GM23338 (cell line): ENCODE measurements at regions not wholly inside any gene's neighbourhood (a gene's known extent, or its start where the extent isn't known, plus 50 kb on each side); places are given as distances from the start of the nearest gene placed in this dataset.

Experiments used
- CREB1 ChIP-seq: fragments of 250-450 bp; sonication (Bioruptor Pico); IDR thresholded peaks from 2 replicates; pipeline ENCODE4 v1.5.0; 2020; ENCODE audit warnings: low read depth, mild to moderate bottlenecking, moderate library complexity
- EZH2 ChIP-seq: fragments of 200-600 bp; sonication (generic); IDR thresholded peaks from one replicate; pipeline ENCODE4 v1.8.0; 2017; ENCODE audit warnings: antibody characterized with exemption, mild to moderate bottlenecking, low read depth; ENCODE audit not compliant: unreplicated experiment
- EZH2phosphoT487 ChIP-seq: fragments of 200-600 bp; sonication (generic); IDR thresholded peaks from one replicate; pipeline ENCODE4 v1.8.1; 2018; ENCODE audit warnings: antibody characterized with exemption; ENCODE audit not compliant: unreplicated experiment
- JUNB ChIP-seq: IDR thresholded peaks from one replicate; pipeline ENCODE4 v1.6.1; 2016; ENCODE audit warnings: antibody characterized with exemption; ENCODE audit not compliant: unreplicated experiment
- NANOG ChIP-seq: IDR thresholded peaks from 2 replicates; pipeline ENCODE4 v1.6.1; 2016; ENCODE audit warnings: antibody characterized with exemption, borderline replicate concordance
- POLR2AphosphoS5 ChIP-seq: IDR thresholded peaks from 2 replicates; pipeline ENCODE4 v1.6.1; 2016; ENCODE audit warnings: antibody characterized with exemption, low read depth
- ZNF114 ChIP-seq: fragments of 250-450 bp; sonication (Bioruptor Pico); IDR thresholded peaks from 2 replicates; pipeline ENCODE4 v1.5.0; 2020; ENCODE audit warnings: mild to moderate bottlenecking, moderate library complexity
- ZNF331 ChIP-seq: fragments of 250-450 bp; sonication (Bioruptor Pico); IDR thresholded peaks from 2 replicates; pipeline ENCODE4 v1.5.0; 2020; ENCODE audit warnings: low read depth, mild to moderate bottlenecking, moderate library complexity
- TF ChIP-seq, protein P1 (sequence below): IDR thresholded peaks from 2 replicates; pipeline ENCODE4 v1.6.1; 2016; ENCODE audit warnings: antibody characterized with exemption
- TF ChIP-seq, protein P2 (sequence below): IDR thresholded peaks from one replicate; pipeline ENCODE4 v1.6.1; 2018; ENCODE audit warnings: antibody characterized with exemption; ENCODE audit not compliant: unreplicated experiment
- TF ChIP-seq, protein P3 (sequence below), 2 experiments: fragments of 200-600 bp in 1 of 2; sonication (generic) in 1 of 2; conservative IDR thresholded peaks; 2 replicates each; pipeline versions ENCODE4 v1.5.1 to v1.6.1; 2016 to 2017; ENCODE audit warnings: antibody characterized with exemption in 2 of 2, low read depth in 2 of 2, mild to moderate bottlenecking in 2 of 2, moderate library complexity in 1 of 2

DNA sequence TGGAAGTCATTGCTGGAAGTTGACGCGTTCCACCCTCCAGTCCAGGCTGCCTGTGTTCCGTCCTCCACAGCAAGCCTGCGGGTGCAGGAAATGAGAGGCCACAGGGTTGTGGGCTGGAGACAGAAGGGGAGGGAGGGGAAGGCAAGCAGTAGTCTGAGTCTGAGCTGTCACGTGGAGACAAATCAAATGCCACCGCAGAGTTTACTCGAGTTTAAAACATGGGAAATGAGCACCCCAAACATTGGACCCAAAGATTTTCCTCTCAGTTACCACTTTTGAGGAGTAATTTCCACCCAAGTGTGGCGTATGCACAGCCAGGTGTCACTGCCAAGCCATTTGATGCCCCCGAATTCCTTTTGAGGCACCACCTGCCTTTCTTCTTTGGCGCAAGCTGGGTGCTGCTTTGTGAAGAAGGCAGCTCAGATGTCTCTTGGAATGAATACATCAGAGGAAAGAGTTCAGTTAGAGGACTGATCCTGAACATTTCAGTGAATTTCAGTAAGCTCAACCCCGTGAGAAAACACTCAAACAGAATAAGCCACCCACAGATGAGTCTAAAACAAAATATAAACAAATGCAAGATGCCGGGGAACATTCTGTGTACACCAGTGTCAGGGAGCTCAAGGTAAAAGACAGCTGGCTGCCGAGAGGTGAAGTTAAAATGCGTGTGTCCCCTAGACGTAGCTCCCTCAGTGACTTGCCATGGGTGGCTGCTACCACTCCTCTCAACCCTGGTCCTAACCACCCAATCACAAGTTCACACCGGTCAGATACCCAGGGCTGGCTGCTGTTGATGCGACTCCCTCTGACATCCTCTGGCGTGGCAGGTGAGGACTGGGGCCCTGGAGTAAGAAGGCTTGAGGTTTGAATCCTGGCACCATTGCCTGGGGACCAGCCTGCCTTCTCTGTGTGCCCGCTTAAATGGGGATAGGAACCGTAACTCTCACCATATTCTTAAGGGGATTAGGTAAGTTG lies 203.8 kb downstream of the UACA start (continued):
- TF ChIP-seq JUNB (no peak), CREB1 (no peak), EZH2phosphoT487 (no peak), POLR2AphosphoS5 (no peak), NANOG (no peak), ZNF114 (CRISPR knock-in tag) (no peak), ZNF331 (CRISPR knock-in tag) (no peak), EZH2 (no peak)
- TF ChIP-seq, protein P1, sequence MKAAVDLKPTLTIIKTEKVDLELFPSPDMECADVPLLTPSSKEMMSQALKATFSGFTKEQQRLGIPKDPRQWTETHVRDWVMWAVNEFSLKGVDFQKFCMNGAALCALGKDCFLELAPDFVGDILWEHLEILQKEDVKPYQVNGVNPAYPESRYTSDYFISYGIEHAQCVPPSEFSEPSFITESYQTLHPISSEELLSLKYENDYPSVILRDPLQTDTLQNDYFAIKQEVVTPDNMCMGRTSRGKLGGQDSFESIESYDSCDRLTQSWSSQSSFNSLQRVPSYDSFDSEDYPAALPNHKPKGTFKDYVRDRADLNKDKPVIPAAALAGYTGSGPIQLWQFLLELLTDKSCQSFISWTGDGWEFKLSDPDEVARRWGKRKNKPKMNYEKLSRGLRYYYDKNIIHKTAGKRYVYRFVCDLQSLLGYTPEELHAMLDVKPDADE: no peak
- TF ChIP-seq, protein P2, sequence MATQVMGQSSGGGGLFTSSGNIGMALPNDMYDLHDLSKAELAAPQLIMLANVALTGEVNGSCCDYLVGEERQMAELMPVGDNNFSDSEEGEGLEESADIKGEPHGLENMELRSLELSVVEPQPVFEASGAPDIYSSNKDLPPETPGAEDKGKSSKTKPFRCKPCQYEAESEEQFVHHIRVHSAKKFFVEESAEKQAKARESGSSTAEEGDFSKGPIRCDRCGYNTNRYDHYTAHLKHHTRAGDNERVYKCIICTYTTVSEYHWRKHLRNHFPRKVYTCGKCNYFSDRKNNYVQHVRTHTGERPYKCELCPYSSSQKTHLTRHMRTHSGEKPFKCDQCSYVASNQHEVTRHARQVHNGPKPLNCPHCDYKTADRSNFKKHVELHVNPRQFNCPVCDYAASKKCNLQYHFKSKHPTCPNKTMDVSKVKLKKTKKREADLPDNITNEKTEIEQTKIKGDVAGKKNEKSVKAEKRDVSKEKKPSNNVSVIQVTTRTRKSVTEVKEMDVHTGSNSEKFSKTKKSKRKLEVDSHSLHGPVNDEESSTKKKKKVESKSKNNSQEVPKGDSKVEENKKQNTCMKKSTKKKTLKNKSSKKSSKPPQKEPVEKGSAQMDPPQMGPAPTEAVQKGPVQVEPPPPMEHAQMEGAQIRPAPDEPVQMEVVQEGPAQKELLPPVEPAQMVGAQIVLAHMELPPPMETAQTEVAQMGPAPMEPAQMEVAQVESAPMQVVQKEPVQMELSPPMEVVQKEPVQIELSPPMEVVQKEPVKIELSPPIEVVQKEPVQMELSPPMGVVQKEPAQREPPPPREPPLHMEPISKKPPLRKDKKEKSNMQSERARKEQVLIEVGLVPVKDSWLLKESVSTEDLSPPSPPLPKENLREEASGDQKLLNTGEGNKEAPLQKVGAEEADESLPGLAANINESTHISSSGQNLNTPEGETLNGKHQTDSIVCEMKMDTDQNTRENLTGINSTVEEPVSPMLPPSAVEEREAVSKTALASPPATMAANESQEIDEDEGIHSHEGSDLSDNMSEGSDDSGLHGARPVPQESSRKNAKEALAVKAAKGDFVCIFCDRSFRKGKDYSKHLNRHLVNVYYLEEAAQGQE: no peak
- TF ChIP-seq, protein P3, sequence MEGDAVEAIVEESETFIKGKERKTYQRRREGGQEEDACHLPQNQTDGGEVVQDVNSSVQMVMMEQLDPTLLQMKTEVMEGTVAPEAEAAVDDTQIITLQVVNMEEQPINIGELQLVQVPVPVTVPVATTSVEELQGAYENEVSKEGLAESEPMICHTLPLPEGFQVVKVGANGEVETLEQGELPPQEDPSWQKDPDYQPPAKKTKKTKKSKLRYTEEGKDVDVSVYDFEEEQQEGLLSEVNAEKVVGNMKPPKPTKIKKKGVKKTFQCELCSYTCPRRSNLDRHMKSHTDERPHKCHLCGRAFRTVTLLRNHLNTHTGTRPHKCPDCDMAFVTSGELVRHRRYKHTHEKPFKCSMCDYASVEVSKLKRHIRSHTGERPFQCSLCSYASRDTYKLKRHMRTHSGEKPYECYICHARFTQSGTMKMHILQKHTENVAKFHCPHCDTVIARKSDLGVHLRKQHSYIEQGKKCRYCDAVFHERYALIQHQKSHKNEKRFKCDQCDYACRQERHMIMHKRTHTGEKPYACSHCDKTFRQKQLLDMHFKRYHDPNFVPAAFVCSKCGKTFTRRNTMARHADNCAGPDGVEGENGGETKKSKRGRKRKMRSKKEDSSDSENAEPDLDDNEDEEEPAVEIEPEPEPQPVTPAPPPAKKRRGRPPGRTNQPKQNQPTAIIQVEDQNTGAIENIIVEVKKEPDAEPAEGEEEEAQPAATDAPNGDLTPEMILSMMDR (conservative IDR thresholded peaks at IDR 0.05; ENCODE audit: low read depth in 2 of 2): no peak
